ENCODE measurements at regions not wholly inside any gene's neighbourhood (a gene's known extent, or its start where the extent isn't known, plus 50 kb on each side); places are given as distances from the start of the nearest gene placed in this dataset.

- WGBS (ENCODE audit: extremely low coverage, insufficient read length, low lambda C conversion rate) = no CpG with 5 or more reads among the region's 3 CpGs
These were observed 71.8 kb downstream of the FUNDC1 start for GRCh38 chrX:44470816-44471215.

More at GRCh38 chrX:44470816-44471215, 71.8 kb downstream of the FUNDC1 start:
- H2AK5ac ChIP-seq (ENCODE audit: insufficient read length, low read length) = no peak overlapping the region
- H3K23me2 ChIP-seq (ENCODE audit: insufficient read length, low read depth, low read length, poor library complexity, severe bottlenecking) = no peaks in the 10 kb centered on the region
- H2AFZ ChIP-seq (ENCODE audit: low read length) = no peak overlapping the region
- H4K91ac ChIP-seq (ENCODE audit: insufficient read length, low read depth, low read length) = no peak overlapping the region
- H3K56ac ChIP-seq (ENCODE audit: insufficient read length, low read depth, low read length) = no peak overlapping the region
- no peak for TF ChIP-seq CTCF (conservative IDR thresholded peaks at IDR 0.05)
- H3K27ac ChIP-seq (ENCODE audit: insufficient read length, low read depth, low read length) = no peak overlapping the region
- Mint-ChIP-seq H3K4me1 (peaks cover 6 to 7% of the 10 kb centered on the region in 2 experiments), H3K36me3 (ENCODE audit: insufficient read depth in 1 of 3, low read depth in 3 of 3) (peaks cover 4 to 10% (median 8%) of the 10 kb centered on the region in 3 experiments; a peak in 6 of 7 replicates), H3K4me3 (no peak overlapping the region; a peak in 1 of 5 replicates), H3K9me3 (peaks cover 59 to 68% of the 10 kb centered on the region in 2 experiments), H3K27me3 (ENCODE audit: low read depth) (peaks cover 2% of the 10 kb centered on the region), H3K27ac (no peak overlapping the region)
- H2BK12ac ChIP-seq (ENCODE audit: insufficient read length, low read depth, low read length) = no peak overlapping the region
- no peak overlapping the region for H3K18ac ChIP-seq (ENCODE audit: insufficient read length, low read depth, low read length)
- H4K8ac ChIP-seq (replicated peaks; ENCODE audit: insufficient read length, low read depth, low read length) = no peak overlapping the region
- no peak overlapping the region for H3T11ph ChIP-seq (ENCODE audit: low read length)
- peaks cover 53% of the 10 kb centered on the region for H3K9me3 ChIP-seq (ENCODE audit: control insufficient read depth, low read depth, low read length)
- no peak overlapping the region for H2BK20ac ChIP-seq (ENCODE audit: low read depth, low read length, poor library complexity, severe bottlenecking)
- no peak for DNase-seq
- no peak overlapping the region for H2BK120ac ChIP-seq (ENCODE audit: low read depth, low read length, poor library complexity, severe bottlenecking)
- H3K9ac ChIP-seq (ENCODE audit: extremely low read depth, insufficient read length, low read length) = no peak overlapping the region
- H3K4me2 ChIP-seq (ENCODE audit: insufficient read depth, insufficient read length, low read length) = no peak overlapping the region
- no peaks in the 10 kb centered on the region for H3K79me2 ChIP-seq (ENCODE audit: insufficient read depth, low read length)
- no peak overlapping the region for H3K23ac ChIP-seq (ENCODE audit: insufficient read length, low read depth, low read length)
- H3K4me1 ChIP-seq (ENCODE audit: insufficient read depth, low read length) = no peaks in the 10 kb centered on the region
- H2BK5ac ChIP-seq (ENCODE audit: insufficient read length, low read length) = no peak overlapping the region
- H3K14ac ChIP-seq (ENCODE audit: insufficient read depth, low read length) = no peak overlapping the region
- no peak overlapping the region for H3K4ac ChIP-seq (ENCODE audit: low read depth, low read length)
- no peaks in the 10 kb centered on the region for H3K79me1 ChIP-seq (ENCODE audit: insufficient read depth, low read depth, low read length, poor library complexity, severe bottlenecking)
- H4K5ac ChIP-seq (ENCODE audit: insufficient read length, low read depth, low read length) = no peak overlapping the region
- no peaks in the 10 kb centered on the region; the same call in 1 of the 2 replicates for H3K27me3 ChIP-seq (ENCODE audit: insufficient read depth, low read length)
- H2BK15ac ChIP-seq (ENCODE audit: low read depth, low read length) = no peak overlapping the region
- H4K20me1 ChIP-seq (ENCODE audit: control insufficient read depth, insufficient read depth, insufficient read length) = no peaks in the 10 kb centered on the region

Measured in H9 (cell line).